IPS-18a (cell line): ENCODE measurements at regions not wholly inside any gene's neighbourhood (a gene's known extent, or its start where the extent isn't known, plus 50 kb on each side); places are given as distances from the start of the nearest gene placed in this dataset.

Experiments used
- H3K27ac ChIP-seq: one replicate; pipeline ENCODE4 v1.5.1; 2013; ENCODE audit warnings: low read length
- H3K27me3 ChIP-seq: one replicate; pipeline ENCODE4 v1.6.1; 2013; ENCODE audit warnings: mild to moderate bottlenecking, low read length; ENCODE audit not compliant: control insufficient read depth, insufficient read depth
- H3K36me3 ChIP-seq: one replicate; pipeline ENCODE4 v1.6.1; 2013; ENCODE audit warnings: low read depth, low read length; ENCODE audit not compliant: control insufficient read depth
- H3K4me1 ChIP-seq: one replicate; pipeline ENCODE4 v1.6.1; 2013; ENCODE audit warnings: low read depth, low read length; ENCODE audit not compliant: control insufficient read depth
- H3K4me3 ChIP-seq: one replicate; pipeline ENCODE4 v1.5.1; 2013; ENCODE audit warnings: low read length
- H3K9ac ChIP-seq: one replicate; pipeline ENCODE4 v1.6.1; 2013; ENCODE audit warnings: mild to moderate bottlenecking, low read length, moderate library complexity
- H3K9me3 ChIP-seq: one replicate; pipeline ENCODE4 v1.6.1; 2013; ENCODE audit warnings: low read depth, low read length; ENCODE audit not compliant: control insufficient read depth

DNA sequence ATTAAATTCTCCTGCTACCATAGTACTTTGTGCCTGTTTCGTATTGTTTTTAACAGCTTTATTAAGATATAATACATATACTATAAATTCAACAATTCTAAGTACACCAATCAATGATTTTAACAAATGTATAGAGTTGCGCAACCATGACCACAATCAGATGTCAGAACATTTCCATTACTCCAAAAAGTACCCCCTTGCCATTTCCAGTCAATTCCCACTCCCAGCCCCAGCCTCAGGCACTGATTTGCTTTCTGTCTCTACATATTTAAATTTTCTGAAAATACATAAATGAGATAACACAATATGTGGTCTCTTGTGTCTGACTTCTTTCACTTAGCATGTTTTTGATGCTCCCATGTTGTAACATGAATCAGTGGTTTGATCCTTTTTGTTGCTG lies 193.9 kb downstream of the FIGN start:
- no peaks in the 10 kb centered on the region for H3K9me3 ChIP-seq
- no peaks in the 10 kb centered on the region for H3K27me3 ChIP-seq
- no peaks in the 10 kb centered on the region for H3K4me1 ChIP-seq
- no peak overlapping the region for H3K9ac ChIP-seq
- H3K4me3 ChIP-seq: no peak overlapping the region
- H3K27ac ChIP-seq: no peak overlapping the region
- H3K36me3 ChIP-seq: no peaks in the 10 kb centered on the region

DNA sequence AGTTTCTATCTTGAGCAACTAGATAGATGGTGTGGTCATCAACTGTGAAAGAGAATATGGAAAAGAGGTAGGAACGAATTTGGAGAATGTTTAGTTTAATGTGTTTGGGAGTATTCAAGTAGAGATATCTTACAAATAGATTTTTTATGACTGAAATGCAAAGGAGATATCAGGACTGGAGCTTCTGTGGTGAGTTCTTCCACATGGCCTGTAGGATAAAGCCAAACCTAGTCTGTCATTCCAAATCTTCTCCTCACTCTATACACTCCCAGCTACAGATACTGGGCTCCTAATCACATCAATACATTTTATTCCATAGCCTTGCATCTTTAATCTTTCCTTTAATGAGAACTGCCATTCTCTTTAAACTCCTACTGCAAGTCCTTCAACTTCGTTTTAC lies 194.3 kb downstream of the FIGN start:
- Histone ChIP-seq H3K4me3 (no peak overlapping the region), H3K36me3 (no peaks in the 10 kb centered on the region), H3K27ac (no peak overlapping the region), H3K27me3 (no peaks in the 10 kb centered on the region), H3K9me3 (no peaks in the 10 kb centered on the region), H3K9ac (no peak overlapping the region), H3K4me1 (no peaks in the 10 kb centered on the region)

DNA sequence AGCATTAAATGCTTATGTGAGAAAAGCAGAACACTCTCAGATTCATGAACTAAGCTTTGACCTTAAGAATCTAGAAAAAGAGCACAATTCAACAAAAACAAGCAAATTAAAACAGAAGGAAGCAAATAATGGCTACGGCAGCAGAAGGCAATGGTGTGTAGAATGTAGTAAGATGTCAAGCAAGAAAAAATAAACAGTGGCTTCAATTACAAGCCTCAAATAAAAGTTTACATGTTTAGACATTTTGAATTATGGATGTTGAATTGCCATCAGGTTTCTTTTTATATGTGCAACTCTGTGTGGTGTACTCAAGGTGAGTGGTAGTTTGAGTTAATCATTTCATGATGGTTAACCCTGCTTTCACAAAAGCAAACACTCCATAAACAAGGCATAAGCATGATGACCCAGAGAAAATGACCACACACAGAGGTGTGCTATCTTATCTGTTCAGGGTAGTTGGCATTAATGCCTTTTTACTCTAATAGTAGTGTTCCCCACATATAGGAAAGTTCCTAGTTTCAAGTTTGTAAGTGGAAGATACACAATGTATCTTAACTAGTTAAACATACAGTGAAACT lies 207.1 kb downstream of the FIGN start:
- Histone ChIP-seq H3K27ac (no peak overlapping the region), H3K9me3 (no peaks in the 10 kb centered on the region), H3K27me3 (no peaks in the 10 kb centered on the region), H3K36me3 (no peaks in the 10 kb centered on the region), H3K4me1 (no peaks in the 10 kb centered on the region), H3K4me3 (no peak overlapping the region), H3K9ac (no peak overlapping the region)

DNA sequence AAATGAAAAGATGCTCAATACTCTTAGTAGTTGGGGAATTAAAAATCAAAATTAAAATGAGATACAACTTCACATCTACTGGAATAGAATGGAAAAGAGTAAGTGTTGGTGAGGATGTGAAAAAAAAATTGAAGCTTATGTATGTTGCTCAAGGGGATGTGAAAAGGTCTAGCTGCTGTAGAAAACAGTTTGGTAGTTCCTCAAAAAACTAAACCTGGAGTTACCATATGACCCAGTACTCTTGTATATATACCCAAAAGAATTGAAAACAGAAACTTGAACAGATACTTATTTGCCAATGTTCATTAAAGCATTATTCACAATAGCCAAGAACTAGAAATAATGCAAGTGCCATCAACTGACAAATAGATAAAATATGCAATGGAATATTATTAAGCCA lies 208.4 kb downstream of the FIGN start:
- Histone ChIP-seq H3K9ac (no peak overlapping the region), H3K27me3 (no peaks in the 10 kb centered on the region)

DNA sequence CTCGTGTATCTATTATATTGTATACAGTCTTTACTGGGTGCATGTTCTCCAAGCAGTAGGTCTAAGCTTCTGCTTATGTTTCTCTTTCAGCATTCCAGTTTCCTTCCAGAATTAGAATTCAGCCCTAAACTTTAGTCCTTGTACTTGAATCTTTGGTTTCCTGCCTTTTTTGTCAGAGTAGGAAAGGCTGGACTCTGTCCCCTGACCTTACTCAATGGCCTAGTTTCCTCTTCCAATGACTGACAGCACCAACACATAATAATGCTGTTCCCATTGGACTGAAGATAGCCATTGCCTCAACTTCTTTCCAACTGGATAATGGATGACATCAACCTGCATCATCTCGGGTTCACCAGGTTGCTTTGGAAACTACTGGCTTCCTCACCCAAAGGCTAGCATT lies 217.0 kb downstream of the FIGN start:
- no peak overlapping the region for H3K4me3 ChIP-seq
- no peaks in the 10 kb centered on the region for H3K9me3 ChIP-seq
- H3K36me3 ChIP-seq: no peaks in the 10 kb centered on the region
- no peak overlapping the region for H3K9ac ChIP-seq
- no peaks in the 10 kb centered on the region for H3K27me3 ChIP-seq
- H3K27ac ChIP-seq: no peak overlapping the region
- H3K4me1 ChIP-seq: no peaks in the 10 kb centered on the region

More for the DNA sequence above, 208.4 kb downstream of the FIGN start:
- no peaks in the 10 kb centered on the region for H3K4me1 ChIP-seq
- no peak overlapping the region for H3K27ac ChIP-seq
- H3K9me3 ChIP-seq: no peaks in the 10 kb centered on the region
- H3K36me3 ChIP-seq: no peaks in the 10 kb centered on the region
- no peak overlapping the region for H3K4me3 ChIP-seq

GRCh38 chr2:163515836-163516235 lies 220.0 kb downstream of the FIGN start:
- H3K27me3 ChIP-seq: no peaks in the 10 kb centered on the region
- H3K4me3 ChIP-seq: no peak overlapping the region
- no peak overlapping the region for H3K9ac ChIP-seq
- H3K36me3 ChIP-seq: no peaks in the 10 kb centered on the region
- H3K27ac ChIP-seq: no peak overlapping the region
- no peaks in the 10 kb centered on the region for H3K9me3 ChIP-seq
- H3K4me1 ChIP-seq: no peaks in the 10 kb centered on the region

GRCh38 chr2:163505281-163505680 lies 230.5 kb downstream of the FIGN start:
- Histone ChIP-seq H3K9ac (no peak overlapping the region), H3K9me3 (no peaks in the 10 kb centered on the region), H3K27me3 (no peaks in the 10 kb centered on the region), H3K4me1 (no peaks in the 10 kb centered on the region), H3K4me3 (no peak overlapping the region), H3K36me3 (no peaks in the 10 kb centered on the region), H3K27ac (no peak overlapping the region)

DNA sequence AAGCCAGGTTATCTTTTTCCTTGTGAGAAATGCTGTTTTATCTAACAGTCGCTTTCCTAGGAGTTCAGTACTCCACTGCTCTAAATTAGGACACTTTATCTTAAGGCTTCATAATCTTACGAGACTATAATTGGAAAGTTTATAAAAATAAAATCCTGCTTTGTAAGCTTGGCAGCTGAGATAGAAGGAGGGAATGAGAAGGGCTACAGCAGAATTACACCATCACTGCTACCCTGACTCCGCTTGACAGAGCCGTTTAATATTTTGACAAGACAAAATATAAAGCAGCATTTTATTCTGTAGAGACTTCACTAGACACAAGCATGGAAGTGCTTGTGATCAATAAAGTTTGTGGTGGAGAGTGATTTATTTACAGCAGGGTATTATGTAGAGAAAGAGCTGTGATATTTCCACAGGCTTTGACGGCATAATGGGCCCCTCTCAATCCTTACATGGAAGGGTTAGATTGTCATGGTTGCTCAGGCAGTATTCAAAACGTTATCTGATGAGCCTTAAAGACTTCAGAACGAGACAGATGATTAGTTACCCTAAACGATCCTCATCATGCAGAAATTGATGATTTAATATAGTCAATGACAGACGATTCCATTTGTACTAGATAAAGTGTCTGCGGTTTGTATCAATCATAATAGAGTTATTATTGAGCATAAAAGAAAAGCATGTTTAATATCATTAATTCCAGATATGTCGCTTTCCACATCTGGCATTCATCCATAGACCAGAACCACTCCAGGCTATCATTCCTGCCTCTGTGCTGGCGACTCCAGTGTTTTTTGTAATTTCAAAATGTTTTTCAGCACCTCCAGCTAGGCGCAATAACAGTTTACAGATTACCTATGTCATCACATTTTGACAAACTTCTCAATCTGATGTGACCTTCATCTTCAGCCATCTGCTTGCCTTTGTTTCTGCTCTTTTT lies 242.2 kb downstream of the FIGN start:
- H3K4me3 ChIP-seq: no peak overlapping the region
- H3K27me3 ChIP-seq: no peaks in the 10 kb centered on the region
- H3K4me1 ChIP-seq: no peaks in the 10 kb centered on the region
- no peak overlapping the region for H3K9ac ChIP-seq
- no peaks in the 10 kb centered on the region for H3K9me3 ChIP-seq
- no peak overlapping the region for H3K27ac ChIP-seq
- no peaks in the 10 kb centered on the region for H3K36me3 ChIP-seq

GRCh38 chr2:163491850-163492249 lies 244.0 kb downstream of the FIGN start:
- no peak overlapping the region for H3K4me3 ChIP-seq
- H3K27me3 ChIP-seq: no peaks in the 10 kb centered on the region
- H3K9me3 ChIP-seq: no peaks in the 10 kb centered on the region
- H3K36me3 ChIP-seq: no peaks in the 10 kb centered on the region
- no peaks in the 10 kb centered on the region for H3K4me1 ChIP-seq
- no peak overlapping the region for H3K27ac ChIP-seq
- no peak overlapping the region for H3K9ac ChIP-seq

- H3K4me3 ChIP-seq: no peak overlapping the region
- H3K27ac ChIP-seq: no peak overlapping the region
- H3K36me3 ChIP-seq: no peaks in the 10 kb centered on the region
- H3K9ac ChIP-seq: no peak overlapping the region
- no peaks in the 10 kb centered on the region for H3K4me1 ChIP-seq
- no peaks in the 10 kb centered on the region for H3K9me3 ChIP-seq
- no peaks in the 10 kb centered on the region for H3K27me3 ChIP-seq
These were observed 245.5 kb downstream of the FIGN start for GRCh38 chr2:163490281-163490680.

- Histone ChIP-seq H3K27ac (no peak overlapping the region), H3K4me3 (no peak overlapping the region), H3K9ac (no peak overlapping the region), H3K4me1 (no peaks in the 10 kb centered on the region), H3K36me3 (no peaks in the 10 kb centered on the region), H3K9me3 (no peaks in the 10 kb centered on the region), H3K27me3 (no peaks in the 10 kb centered on the region)
These were observed 254.3 kb downstream of the FIGN start for GRCh38 chr2:163481515-163481914.

DNA sequence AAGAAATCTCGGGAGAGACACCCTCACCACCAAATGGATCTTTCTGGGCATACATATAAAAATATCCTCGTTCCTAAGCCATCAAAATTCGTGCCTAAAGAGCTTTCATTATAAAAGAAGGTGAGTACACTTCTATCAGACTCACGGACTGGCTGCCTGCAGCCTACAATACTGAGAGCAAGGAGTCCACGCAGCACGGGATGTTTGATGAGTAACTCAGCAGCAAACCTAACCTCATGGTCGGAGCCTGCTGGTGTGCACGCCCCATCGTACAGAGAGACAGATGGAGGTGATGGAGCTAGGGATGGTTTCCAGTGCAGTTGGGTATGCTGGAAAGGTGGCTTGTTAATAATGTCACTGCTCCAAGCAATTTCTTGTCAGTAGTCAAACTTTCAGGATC lies 256.2 kb downstream of the FIGN start:
- no peaks in the 10 kb centered on the region for H3K36me3 ChIP-seq
- H3K4me1 ChIP-seq: peaks cover 5% of the 10 kb centered on the region
- no peaks in the 10 kb centered on the region for H3K9me3 ChIP-seq
- H3K27ac ChIP-seq: no peak overlapping the region
- no peak overlapping the region for H3K9ac ChIP-seq
- no peaks in the 10 kb centered on the region for H3K27me3 ChIP-seq
- H3K4me3 ChIP-seq: no peak overlapping the region
